ENCODE measurements at regions not wholly inside any gene's neighbourhood (a gene's known extent, or its start where the extent isn't known, plus 50 kb on each side); places are given as distances from the start of the nearest gene placed in this dataset.

DNA sequence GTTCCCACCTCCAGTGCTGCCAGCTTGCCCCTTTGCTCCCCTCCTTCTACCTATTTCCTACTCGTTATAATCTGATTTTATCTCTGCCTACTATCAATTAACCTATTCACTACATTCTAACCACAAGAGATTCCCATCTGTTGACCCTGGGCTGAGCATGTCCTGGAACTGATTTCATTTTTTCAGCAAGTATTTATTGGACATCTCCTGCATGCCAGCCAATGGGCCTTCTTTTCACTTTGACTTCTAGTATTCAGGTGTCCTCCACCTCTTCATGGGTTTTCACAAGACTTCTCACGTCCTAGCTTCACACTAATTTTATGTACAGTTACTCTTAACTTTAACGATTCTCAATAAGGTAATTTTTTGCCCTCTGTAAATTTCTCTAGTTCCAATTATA lies 282.7 kb upstream of the KLHL1 start:
- no peak for TF ChIP-seq EZH2 (IDR thresholded peaks at IDR 0.05; ENCODE audit: borderline replicate concordance, low read depth, low read length, severe bottlenecking)
- TF ChIP-seq, protein P1, sequence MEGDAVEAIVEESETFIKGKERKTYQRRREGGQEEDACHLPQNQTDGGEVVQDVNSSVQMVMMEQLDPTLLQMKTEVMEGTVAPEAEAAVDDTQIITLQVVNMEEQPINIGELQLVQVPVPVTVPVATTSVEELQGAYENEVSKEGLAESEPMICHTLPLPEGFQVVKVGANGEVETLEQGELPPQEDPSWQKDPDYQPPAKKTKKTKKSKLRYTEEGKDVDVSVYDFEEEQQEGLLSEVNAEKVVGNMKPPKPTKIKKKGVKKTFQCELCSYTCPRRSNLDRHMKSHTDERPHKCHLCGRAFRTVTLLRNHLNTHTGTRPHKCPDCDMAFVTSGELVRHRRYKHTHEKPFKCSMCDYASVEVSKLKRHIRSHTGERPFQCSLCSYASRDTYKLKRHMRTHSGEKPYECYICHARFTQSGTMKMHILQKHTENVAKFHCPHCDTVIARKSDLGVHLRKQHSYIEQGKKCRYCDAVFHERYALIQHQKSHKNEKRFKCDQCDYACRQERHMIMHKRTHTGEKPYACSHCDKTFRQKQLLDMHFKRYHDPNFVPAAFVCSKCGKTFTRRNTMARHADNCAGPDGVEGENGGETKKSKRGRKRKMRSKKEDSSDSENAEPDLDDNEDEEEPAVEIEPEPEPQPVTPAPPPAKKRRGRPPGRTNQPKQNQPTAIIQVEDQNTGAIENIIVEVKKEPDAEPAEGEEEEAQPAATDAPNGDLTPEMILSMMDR (IDR thresholded peaks at IDR 0.05; ENCODE audit: borderline replicate concordance, extremely low read depth, low read length, poor library complexity, severe bottlenecking) = no peak
- Histone ChIP-seq H3K4me1 (ENCODE audit: insufficient read depth, low read length) (no peaks in the 10 kb centered on the region), H3K9ac (ENCODE audit: low read depth, low read length) (no peak overlapping the region), H3K27me3 (ENCODE audit: insufficient read depth, low read length, poor library complexity) (no peaks in the 10 kb centered on the region), H3K4me3 (ENCODE audit: low read depth in 1 of 2, low read length in 2 of 2) (no peak overlapping the region), H2AFZ (ENCODE audit: low read depth, low read length) (no peak overlapping the region), H3K79me2 (ENCODE audit: insufficient read depth, low read length) (no peaks in the 10 kb centered on the region), H3K36me3 (ENCODE audit: insufficient read depth, low read length) (no peaks in the 10 kb centered on the region), H3K4me2 (ENCODE audit: insufficient read depth, low read length) (no peak overlapping the region), H4K20me1 (ENCODE audit: insufficient read depth, low read length) (no peaks in the 10 kb centered on the region), H3K9me3 (ENCODE audit: insufficient read depth, low read length, severe bottlenecking) (no peaks in the 10 kb centered on the region), H3K27ac (ENCODE audit: low read length) (no peak overlapping the region)
- DNase-seq (no peak), ATAC-seq (ENCODE audit: insufficient read depth, low read depth) (no peak)

DNA sequence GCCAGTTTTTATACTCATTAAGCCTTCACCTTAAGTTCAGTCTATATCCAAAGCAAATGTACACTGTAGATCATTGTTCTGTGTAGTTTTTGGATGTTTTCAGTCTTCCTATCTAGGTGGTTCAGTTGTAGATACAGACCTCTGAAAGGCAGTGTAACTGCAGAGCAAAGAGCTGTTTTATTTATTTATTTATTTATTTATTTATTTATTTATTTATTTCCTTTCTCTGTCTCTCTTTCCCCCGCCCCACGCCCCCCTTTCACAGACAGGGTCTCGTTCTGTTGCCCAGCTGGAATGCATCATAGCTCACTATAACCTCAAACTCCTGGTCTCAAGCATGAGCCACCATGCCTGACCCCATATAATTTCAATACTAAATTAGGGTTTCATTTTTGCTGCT lies 281.8 kb upstream of the KLHL1 start:
- H4K20me1 ChIP-seq (ENCODE audit: insufficient read depth, low read length) = no peaks in the 10 kb centered on the region

DNA sequence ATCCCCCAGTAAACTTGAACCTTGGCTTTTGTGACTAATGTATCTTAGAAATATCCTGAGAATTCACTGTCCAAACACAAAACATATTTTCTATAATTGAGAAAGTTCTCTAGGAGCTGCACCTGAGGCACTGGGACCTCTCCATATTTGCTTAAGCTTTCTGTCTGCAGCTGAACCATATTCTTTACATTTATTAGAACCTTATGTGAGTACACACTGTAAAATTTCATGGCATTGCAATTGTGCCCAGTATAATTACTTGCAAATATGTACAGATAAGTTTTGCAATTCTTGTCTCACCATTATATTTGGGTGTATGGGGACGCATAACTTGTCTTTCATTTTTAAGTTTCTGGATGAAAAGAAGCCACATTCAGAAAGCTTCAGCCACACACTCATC lies 280.7 kb upstream of the KLHL1 start:
- Histone ChIP-seq H3K27me3 (ENCODE audit: insufficient read depth, low read length, poor library complexity) (no peaks in the 10 kb centered on the region), H3K27ac (ENCODE audit: low read length) (no peak overlapping the region), H3K4me2 (ENCODE audit: insufficient read depth, low read length) (no peak overlapping the region), H3K4me3 (ENCODE audit: low read depth in 1 of 2, low read length in 2 of 2) (no peak overlapping the region), H3K9me3 (ENCODE audit: insufficient read depth, low read length, severe bottlenecking) (no peaks in the 10 kb centered on the region), H3K36me3 (ENCODE audit: insufficient read depth, low read length) (no peaks in the 10 kb centered on the region), H2AFZ (ENCODE audit: low read depth, low read length) (no peak overlapping the region), H3K79me2 (ENCODE audit: insufficient read depth, low read length) (no peaks in the 10 kb centered on the region), H3K9ac (ENCODE audit: low read depth, low read length) (no peak overlapping the region), H4K20me1 (ENCODE audit: insufficient read depth, low read length) (no peaks in the 10 kb centered on the region), H3K4me1 (ENCODE audit: insufficient read depth, low read length) (no peaks in the 10 kb centered on the region)
- DNase-seq = no peak
- ATAC-seq (ENCODE audit: insufficient read depth, low read depth) = no peak
- TF ChIP-seq, protein P1 (IDR thresholded peaks at IDR 0.05; ENCODE audit: borderline replicate concordance, extremely low read depth, low read length, poor library complexity, severe bottlenecking) = no peak
- no peak for TF ChIP-seq EZH2 (IDR thresholded peaks at IDR 0.05; ENCODE audit: borderline replicate concordance, low read depth, low read length, severe bottlenecking)

More for the DNA sequence above, 281.8 kb upstream of the KLHL1 start:
- Histone ChIP-seq H3K27ac (ENCODE audit: low read length) (no peak overlapping the region), H3K4me2 (ENCODE audit: insufficient read depth, low read length) (no peak overlapping the region), H3K4me1 (ENCODE audit: insufficient read depth, low read length) (no peaks in the 10 kb centered on the region), H3K79me2 (ENCODE audit: insufficient read depth, low read length) (no peaks in the 10 kb centered on the region), H2AFZ (ENCODE audit: low read depth, low read length) (no peak overlapping the region), H3K27me3 (ENCODE audit: insufficient read depth, low read length, poor library complexity) (no peaks in the 10 kb centered on the region), H3K4me3 (ENCODE audit: low read depth in 1 of 2, low read length in 2 of 2) (no peak overlapping the region), H3K9ac (ENCODE audit: low read depth, low read length) (no peak overlapping the region), H3K9me3 (ENCODE audit: insufficient read depth, low read length, severe bottlenecking) (no peaks in the 10 kb centered on the region), H3K36me3 (ENCODE audit: insufficient read depth, low read length) (no peaks in the 10 kb centered on the region)
- no peak for ATAC-seq (ENCODE audit: insufficient read depth, low read depth)
- no peak for TF ChIP-seq EZH2 (IDR thresholded peaks at IDR 0.05; ENCODE audit: borderline replicate concordance, low read depth, low read length, severe bottlenecking)
- TF ChIP-seq, protein P1 (IDR thresholded peaks at IDR 0.05; ENCODE audit: borderline replicate concordance, extremely low read depth, low read length, poor library complexity, severe bottlenecking) = no peak
- DNase-seq = no peak

DNA sequence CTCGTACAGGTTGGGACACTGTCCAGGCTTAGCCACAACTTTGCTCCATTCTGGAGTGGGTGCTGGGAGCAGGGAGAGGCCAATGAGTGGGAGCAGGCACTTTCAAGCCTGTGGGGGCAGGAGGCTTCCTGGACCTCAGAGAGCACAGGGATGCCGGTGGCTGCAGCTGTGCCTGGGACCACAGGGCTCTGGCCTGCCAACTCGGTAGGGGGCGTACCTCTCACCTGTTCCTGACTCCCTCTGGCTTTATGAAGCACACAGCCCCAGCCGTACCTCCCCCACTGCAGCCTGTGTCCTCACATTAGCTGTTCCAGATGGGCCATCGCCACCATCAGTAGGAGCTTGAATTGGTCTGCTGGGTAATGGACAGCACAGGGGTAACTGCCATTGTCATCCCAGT lies 278.7 kb upstream of the KLHL1 start:
- Histone ChIP-seq H3K4me1 (ENCODE audit: insufficient read depth, low read length) (no peaks in the 10 kb centered on the region), H3K4me2 (ENCODE audit: insufficient read depth, low read length) (no peak overlapping the region), H3K36me3 (ENCODE audit: insufficient read depth, low read length) (no peaks in the 10 kb centered on the region), H3K27ac (ENCODE audit: low read length) (no peak overlapping the region), H2AFZ (ENCODE audit: low read depth, low read length) (no peak overlapping the region), H4K20me1 (ENCODE audit: insufficient read depth, low read length) (no peaks in the 10 kb centered on the region), H3K9me3 (ENCODE audit: insufficient read depth, low read length, severe bottlenecking) (no peaks in the 10 kb centered on the region), H3K79me2 (ENCODE audit: insufficient read depth, low read length) (no peaks in the 10 kb centered on the region), H3K9ac (ENCODE audit: low read depth, low read length) (no peak overlapping the region), H3K27me3 (ENCODE audit: insufficient read depth, low read length, poor library complexity) (no peaks in the 10 kb centered on the region), H3K4me3 (ENCODE audit: low read depth in 1 of 2, low read length in 2 of 2) (no peak overlapping the region)
- no peak for ATAC-seq (ENCODE audit: insufficient read depth, low read depth)
- no peak for TF ChIP-seq EZH2 (IDR thresholded peaks at IDR 0.05; ENCODE audit: borderline replicate concordance, low read depth, low read length, severe bottlenecking)
- TF ChIP-seq, protein P1 (IDR thresholded peaks at IDR 0.05; ENCODE audit: borderline replicate concordance, extremely low read depth, low read length, poor library complexity, severe bottlenecking) = no peak
- no peak for DNase-seq

Measured in DND-41 (cell line).